ENCODE measurements at regions not wholly inside any gene's neighbourhood (a gene's known extent, or its start where the extent isn't known, plus 50 kb on each side); places are given as distances from the start of the nearest gene placed in this dataset.

- TF ChIP-seq CHD7 (IDR thresholded peaks at IDR 0.05; ENCODE audit: insufficient replicate concordance, low read length): no peak
- no peak for TF ChIP-seq GTF2F1 (IDR thresholded peaks at IDR 0.05; ENCODE audit: borderline replicate concordance, low read depth, low read length)
- TF ChIP-seq GABPA (IDR thresholded peaks at IDR 0.05; ENCODE audit: borderline replicate concordance, insufficient read depth, low read length): no peak
- TF ChIP-seq BCL11A (IDR thresholded peaks at IDR 0.05; ENCODE audit: low read depth in 2 of 2, low read length in 2 of 2): no peak
- TF ChIP-seq CHD1 (IDR thresholded peaks at IDR 0.05; ENCODE audit: low read depth, low read length): no peak
- TF ChIP-seq CEBPB (IDR thresholded peaks at IDR 0.05; ENCODE audit: low read depth, low read length): no peak
- TF ChIP-seq EGR1 (IDR thresholded peaks at IDR 0.05; ENCODE audit: borderline replicate concordance, low read depth, low read length): no peak
- no peak for TF ChIP-seq NRF1 (IDR thresholded peaks at IDR 0.05; ENCODE audit: low read depth, low read length)
- no peak for TF ChIP-seq NANOG (IDR thresholded peaks at IDR 0.05; ENCODE audit: insufficient read depth, low read depth, low read length, poor library complexity, severe bottlenecking)
- TF ChIP-seq TAF1 (IDR thresholded peaks at IDR 0.05; ENCODE audit: low read depth, low read length): no peak
- TF ChIP-seq SP1 (IDR thresholded peaks at IDR 0.05; ENCODE audit: low read depth, low read length): no peak
- TF ChIP-seq RFX5 (IDR thresholded peaks at IDR 0.05; ENCODE audit: borderline replicate concordance, low read depth, low read length): no peak
- no peak for TF ChIP-seq POLR2AphosphoS5 (IDR thresholded peaks at IDR 0.05; ENCODE audit: low read depth, low read length)
- no peak for TF ChIP-seq POLR2A (IDR thresholded peaks at IDR 0.05; ENCODE audit: control extremely low read depth in 1 of 2, low read depth in 2 of 2, low read length in 2 of 2)
These were observed 181.4 kb downstream of the TMEM182 start (continued) for GRCh38 chr2:102943251-102943650.
